Thyroid gland (tissue), 4 donors: ENCODE measurements at regions not wholly inside any gene's neighbourhood (a gene's known extent, or its start where the extent isn't known, plus 50 kb on each side); places are given as distances from the start of the nearest gene placed in this dataset.

Experiments used
- DNase-seq, 2 donors: peaks; one replicate each; pipeline ENCODE4 v3.0.0-alpha.2; 2019
- H3K27ac ChIP-seq, 3 donors: fragments of 200-600 bp; sonication (generic); 1 replicate in 2 of 3; 2 replicates in 1 of 3; pipeline ENCODE4 v1.5.1; 2016 to 2019; ENCODE audit warnings: mild to moderate bottlenecking in 1 of 3, moderate library complexity in 1 of 3
- H3K27me3 ChIP-seq: fragments of 200-600 bp; sonication (generic); one replicate; pipeline ENCODE4 v1.5.1; 2019
- H3K36me3 ChIP-seq, 2 donors: fragments of 200-600 bp; sonication (generic); one replicate each; pipeline ENCODE4 v1.5.1; 2016 to 2019
- H3K4me1 ChIP-seq, 2 donors: fragments of 200-600 bp; sonication (generic); one replicate each; pipeline ENCODE4 v1.5.1; 2017 to 2019
- H3K4me3 ChIP-seq, 3 donors: fragments of 200-600 bp; sonication (generic); replicated peaks in 1 of 3; 1 replicate in 2 of 3; 2 replicates in 1 of 3; pipeline ENCODE4 v1.5.1; 2016; ENCODE audit warnings: mild to moderate bottlenecking in 1 of 3
- H3K9me3 ChIP-seq: fragments of 200-600 bp; sonication (generic); one replicate; pipeline ENCODE4 v1.5.1; 2017
- POLR2A ChIP-seq, 2 donors: fragments of 450-650 bp; IDR thresholded peaks; one replicate each; pipeline ENCODE4 v1.6.1; 2017; ENCODE audit warnings: antibody characterized with exemption in 2 of 2, mild to moderate bottlenecking in 2 of 2, moderate library complexity in 1 of 2
- WGBS, 2 donors: methylation state at CpG; one replicate each; pipeline ENCODE4 v1.1.5; 2017; 5-methylcytosine and 5-hydroxymethylcytosine counted together
- intact Hi-C: fragments of 100-400 bp; cut with DNase I; formaldehyde crosslinking; loops from one replicate; pipeline ENCODE4 v1.15.1; 2023
- TF ChIP-seq, protein P1 (sequence below), 6 experiments: fragments of 200-600 bp in 3 of 6; fragments of 450-650 bp in 3 of 6; sonication (generic) in 3 of 6; IDR thresholded peaks; one replicate each; pipeline ENCODE4 v1.5.1; 2016 to 2019; ENCODE audit warnings: antibody characterized with exemption in 6 of 6, mild to moderate bottlenecking in 2 of 6, inconsistent platforms in 1 of 6, moderate library complexity in 1 of 6

DNA sequence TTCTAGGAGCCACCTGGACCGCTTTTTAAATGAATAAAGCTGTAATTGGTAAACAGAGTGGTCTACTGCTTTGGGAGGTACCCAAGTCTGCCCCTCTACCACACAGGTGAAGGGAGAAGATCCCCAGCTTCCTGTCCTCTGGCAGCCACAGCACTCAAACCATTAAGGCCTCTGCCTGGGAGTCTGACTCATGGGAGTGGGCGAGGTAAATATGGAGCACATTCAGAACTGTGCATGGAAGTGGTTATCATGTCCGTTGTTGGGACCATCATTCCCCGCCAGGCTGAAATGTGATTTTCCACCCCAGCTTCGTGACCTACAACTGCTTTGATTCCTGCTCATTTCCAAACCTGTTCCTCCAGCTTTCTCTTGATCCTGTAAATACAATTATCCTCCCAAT lies 59.5 kb upstream of the ALDH1B1 start:
- Histone ChIP-seq H3K4me3 (no peak overlapping the region), H3K4me1 (no peaks in the 10 kb centered on the region), H3K9me3 (no peaks in the 10 kb centered on the region), H3K36me3 (no peaks in the 10 kb centered on the region), H3K27ac (no peak overlapping the region), H3K27me3 (no peaks in the 10 kb centered on the region)
- no peak for DNase-seq
- intact Hi-C loops: no loop called here
- TF ChIP-seq, protein P1, sequence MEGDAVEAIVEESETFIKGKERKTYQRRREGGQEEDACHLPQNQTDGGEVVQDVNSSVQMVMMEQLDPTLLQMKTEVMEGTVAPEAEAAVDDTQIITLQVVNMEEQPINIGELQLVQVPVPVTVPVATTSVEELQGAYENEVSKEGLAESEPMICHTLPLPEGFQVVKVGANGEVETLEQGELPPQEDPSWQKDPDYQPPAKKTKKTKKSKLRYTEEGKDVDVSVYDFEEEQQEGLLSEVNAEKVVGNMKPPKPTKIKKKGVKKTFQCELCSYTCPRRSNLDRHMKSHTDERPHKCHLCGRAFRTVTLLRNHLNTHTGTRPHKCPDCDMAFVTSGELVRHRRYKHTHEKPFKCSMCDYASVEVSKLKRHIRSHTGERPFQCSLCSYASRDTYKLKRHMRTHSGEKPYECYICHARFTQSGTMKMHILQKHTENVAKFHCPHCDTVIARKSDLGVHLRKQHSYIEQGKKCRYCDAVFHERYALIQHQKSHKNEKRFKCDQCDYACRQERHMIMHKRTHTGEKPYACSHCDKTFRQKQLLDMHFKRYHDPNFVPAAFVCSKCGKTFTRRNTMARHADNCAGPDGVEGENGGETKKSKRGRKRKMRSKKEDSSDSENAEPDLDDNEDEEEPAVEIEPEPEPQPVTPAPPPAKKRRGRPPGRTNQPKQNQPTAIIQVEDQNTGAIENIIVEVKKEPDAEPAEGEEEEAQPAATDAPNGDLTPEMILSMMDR (IDR thresholded peaks at IDR 0.05): no peak
- no peak for TF ChIP-seq POLR2A (IDR thresholded peaks at IDR 0.05)
- WGBS, 2 donors: 70 to 97% methylated on average over 5 of the region's 5 CpGs

GRCh38 chr9:38332625-38333024 lies 59.9 kb upstream of the ALDH1B1 start:
- DNase-seq: no peak
- Histone ChIP-seq H3K36me3 (no peaks in the 10 kb centered on the region), H3K4me1 (no peaks in the 10 kb centered on the region), H3K27me3 (no peaks in the 10 kb centered on the region), H3K4me3 (no peak overlapping the region), H3K27ac (no peak overlapping the region), H3K9me3 (no peaks in the 10 kb centered on the region)
- intact Hi-C loops: no loop called here
- WGBS, 2 donors: 93 to 98% methylated on average over 4 of the region's 4 CpGs
- no peak for TF ChIP-seq POLR2A (IDR thresholded peaks at IDR 0.05)
- TF ChIP-seq, protein P1 (IDR thresholded peaks at IDR 0.05): no peak

DNA sequence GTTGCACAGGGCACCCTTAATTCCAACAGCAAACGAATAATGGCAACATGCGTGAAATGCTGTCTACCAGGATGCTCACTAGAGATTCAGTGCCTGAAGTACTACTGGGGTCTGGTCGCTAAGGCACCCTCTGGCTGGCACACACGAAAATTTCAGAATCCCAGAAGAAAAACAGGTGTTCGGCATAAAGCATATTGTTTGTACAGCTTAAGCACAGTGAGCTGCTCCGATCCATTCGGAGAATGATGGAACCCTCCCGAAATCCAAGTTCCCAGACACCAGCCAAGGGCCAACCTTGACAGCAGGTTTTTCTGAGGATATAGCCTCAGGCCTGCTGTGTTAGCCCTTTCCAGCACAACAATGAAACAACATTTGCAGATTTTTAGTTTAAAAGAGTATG lies 61.4 kb upstream of the ALDH1B1 start:
- TF ChIP-seq, protein P1 (IDR thresholded peaks at IDR 0.05): no peak
- no peak for TF ChIP-seq POLR2A (IDR thresholded peaks at IDR 0.05)
- 92 to 97% methylated on average over 8 of the region's 8 CpGs for WGBS, 2 donors
- Histone ChIP-seq H3K4me1 (no peaks in the 10 kb centered on the region), H3K36me3 (no peaks in the 10 kb centered on the region), H3K4me3 (no peak overlapping the region), H3K27me3 (no peaks in the 10 kb centered on the region), H3K9me3 (no peaks in the 10 kb centered on the region), H3K27ac (no peak overlapping the region)
- no peak for DNase-seq
- intact Hi-C loops: no loop called here

GRCh38 chr9:38329968-38330367 lies 62.5 kb upstream of the ALDH1B1 start:
- WGBS, 2 donors: 82 to 96% methylated on average over 4 to 9 of the region's 11 CpGs
- intact Hi-C loops: no loop called here
- Histone ChIP-seq H3K4me3 (no peak overlapping the region), H3K27me3 (no peaks in the 10 kb centered on the region), H3K36me3 (no peaks in the 10 kb centered on the region), H3K27ac (no peak overlapping the region), H3K4me1 (no peaks in the 10 kb centered on the region), H3K9me3 (no peaks in the 10 kb centered on the region)
- no peak for DNase-seq
- TF ChIP-seq, protein P1 (IDR thresholded peaks at IDR 0.05): no peak
- TF ChIP-seq POLR2A (IDR thresholded peaks at IDR 0.05): no peak

DNA sequence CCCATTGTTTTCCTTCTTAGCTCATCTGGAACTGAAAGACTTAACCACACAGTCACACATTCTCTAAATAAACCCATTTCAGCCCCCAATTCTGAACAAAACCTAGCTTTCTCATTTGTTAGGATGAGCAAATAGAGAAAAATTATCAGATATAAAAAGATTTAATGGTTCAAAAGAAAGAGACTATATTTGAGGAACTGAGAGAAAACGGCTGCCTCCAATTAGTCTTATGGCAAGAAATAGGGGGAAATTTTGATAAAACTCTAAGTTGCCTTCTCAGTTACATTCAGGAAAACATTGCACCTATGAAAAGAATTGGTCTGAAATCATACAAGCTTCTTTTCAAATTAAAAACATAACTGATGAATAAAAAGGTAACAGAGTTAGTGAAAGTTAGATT lies 63.7 kb upstream of the ALDH1B1 start:
- intact Hi-C loops: no loop called here

More for the DNA sequence above, 63.7 kb upstream of the ALDH1B1 start:
- Histone ChIP-seq H3K4me3 (no peak overlapping the region), H3K27ac (no peak overlapping the region), H3K36me3 (no peaks in the 10 kb centered on the region), H3K9me3 (no peaks in the 10 kb centered on the region), H3K4me1 (no peaks in the 10 kb centered on the region), H3K27me3 (no peaks in the 10 kb centered on the region)
- WGBS, 2 donors: 90 to 97% methylated on average over 1 of the region's 1 CpG
- TF ChIP-seq POLR2A (IDR thresholded peaks at IDR 0.05): no peak
- TF ChIP-seq, protein P1 (IDR thresholded peaks at IDR 0.05): no peak
- DNase-seq: no peak
